Glutamatergic neuron (in vitro differentiated cells): ENCODE measurements at regions not wholly inside any gene's neighbourhood (a gene's known extent, or its start where the extent isn't known, plus 50 kb on each side); places are given as distances from the start of the nearest gene placed in this dataset.

Experiments used
- DNase-seq: peaks from one replicate; pipeline ENCODE4 v3.0.0; 2022
- H3K27ac Mint-ChIP-seq: one replicate; pipeline ENCODE4 v1.8.0; 2020; ENCODE audit warnings: mild to moderate bottlenecking, mixed read lengths, inconsistent platforms; ENCODE audit not compliant: unreplicated experiment
- H3K27me3 Mint-ChIP-seq: one replicate; pipeline ENCODE4 v1.8.0; 2020; ENCODE audit warnings: mild to moderate bottlenecking, moderate library complexity, mixed read lengths, inconsistent platforms; ENCODE audit not compliant: unreplicated experiment
- H3K36me3 Mint-ChIP-seq: one replicate; pipeline ENCODE4 v1.8.0; 2020; ENCODE audit warnings: mild to moderate bottlenecking, mixed read lengths, inconsistent platforms; ENCODE audit not compliant: unreplicated experiment
- H3K4me1 Mint-ChIP-seq: one replicate; pipeline ENCODE4 v1.8.0; 2020; ENCODE audit warnings: mild to moderate bottlenecking, low read depth, mixed read lengths, inconsistent platforms; ENCODE audit not compliant: unreplicated experiment
- H3K4me3 Mint-ChIP-seq: one replicate; pipeline ENCODE4 v1.8.0; 2020; ENCODE audit warnings: mild to moderate bottlenecking, mixed read lengths, inconsistent platforms; ENCODE audit not compliant: unreplicated experiment
- H3K9me3 Mint-ChIP-seq: one replicate; pipeline ENCODE4 v1.8.0; 2020; ENCODE audit warnings: mild to moderate bottlenecking, moderate library complexity, mixed read lengths, inconsistent platforms; ENCODE audit not compliant: unreplicated experiment
- TF ChIP-seq, protein P1 (sequence below): fragments of 200-600 bp; sonication (generic); IDR thresholded peaks from one replicate; pipeline ENCODE4 v1.5.0; 2021; ENCODE audit not compliant: partially characterized antibody, unreplicated experiment

DNA sequence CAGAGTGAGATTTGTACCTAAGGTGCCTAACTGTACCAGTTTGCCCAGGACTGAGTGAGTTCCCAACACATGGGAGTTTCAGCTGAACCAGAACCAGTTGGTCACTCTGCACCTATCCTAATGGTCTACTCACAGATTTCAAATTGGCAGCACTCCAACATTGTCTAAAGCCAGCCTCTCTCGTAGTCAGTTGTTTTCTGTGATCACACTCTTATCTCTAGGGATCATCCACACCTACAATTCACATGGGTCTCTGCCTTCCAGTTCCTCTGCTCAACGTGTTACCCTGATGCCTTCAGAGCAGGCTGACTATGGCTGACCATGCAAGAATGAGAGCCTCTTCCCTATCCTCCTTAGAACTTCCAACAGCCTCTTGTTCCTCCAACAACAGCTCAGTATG lies 624.8 kb downstream of the NTRK3 start:
- peaks cover 5% of the 10 kb centered on the region for H3K4me1 Mint-ChIP-seq
- H3K9me3 Mint-ChIP-seq, result no peaks in the 10 kb centered on the region

DNA sequence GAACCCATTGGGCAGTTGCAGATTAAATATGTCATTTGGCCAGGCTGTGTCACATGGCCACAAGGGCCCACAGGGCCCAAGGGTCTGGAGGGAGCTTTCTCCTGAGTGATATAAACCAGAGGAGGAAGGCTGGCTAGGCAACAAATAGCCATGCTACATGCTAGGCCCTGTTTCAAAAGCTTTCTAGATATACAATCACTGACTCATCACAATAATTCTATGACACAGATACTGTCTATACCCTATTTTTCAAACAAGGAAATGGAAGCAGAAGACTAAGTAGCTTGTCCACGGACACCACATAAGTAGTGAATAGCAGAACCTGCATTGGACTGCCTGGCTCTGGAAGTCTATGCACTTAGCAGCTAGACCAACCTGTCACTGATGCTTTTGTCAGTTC lies 625.4 kb downstream of the NTRK3 start:
- Mint-ChIP-seq H3K4me1 (peaks cover 10% of the 10 kb centered on the region), H3K27ac (no peak overlapping the region), H3K27me3 (peaks cover 3% of the 10 kb centered on the region), H3K36me3 (no peaks in the 10 kb centered on the region), H3K9me3 (no peaks in the 10 kb centered on the region), H3K4me3 (no peak overlapping the region)
- TF ChIP-seq, protein P1, sequence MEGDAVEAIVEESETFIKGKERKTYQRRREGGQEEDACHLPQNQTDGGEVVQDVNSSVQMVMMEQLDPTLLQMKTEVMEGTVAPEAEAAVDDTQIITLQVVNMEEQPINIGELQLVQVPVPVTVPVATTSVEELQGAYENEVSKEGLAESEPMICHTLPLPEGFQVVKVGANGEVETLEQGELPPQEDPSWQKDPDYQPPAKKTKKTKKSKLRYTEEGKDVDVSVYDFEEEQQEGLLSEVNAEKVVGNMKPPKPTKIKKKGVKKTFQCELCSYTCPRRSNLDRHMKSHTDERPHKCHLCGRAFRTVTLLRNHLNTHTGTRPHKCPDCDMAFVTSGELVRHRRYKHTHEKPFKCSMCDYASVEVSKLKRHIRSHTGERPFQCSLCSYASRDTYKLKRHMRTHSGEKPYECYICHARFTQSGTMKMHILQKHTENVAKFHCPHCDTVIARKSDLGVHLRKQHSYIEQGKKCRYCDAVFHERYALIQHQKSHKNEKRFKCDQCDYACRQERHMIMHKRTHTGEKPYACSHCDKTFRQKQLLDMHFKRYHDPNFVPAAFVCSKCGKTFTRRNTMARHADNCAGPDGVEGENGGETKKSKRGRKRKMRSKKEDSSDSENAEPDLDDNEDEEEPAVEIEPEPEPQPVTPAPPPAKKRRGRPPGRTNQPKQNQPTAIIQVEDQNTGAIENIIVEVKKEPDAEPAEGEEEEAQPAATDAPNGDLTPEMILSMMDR, result no peak
- no peak for DNase-seq

More for the DNA sequence above, 624.8 kb downstream of the NTRK3 start:
- Mint-ChIP-seq H3K36me3 (no peaks in the 10 kb centered on the region), H3K27ac (no peak overlapping the region), H3K27me3 (no peaks in the 10 kb centered on the region), H3K4me3 (no peak overlapping the region)
- TF ChIP-seq, protein P1, result no peak
- no peak for DNase-seq

DNA sequence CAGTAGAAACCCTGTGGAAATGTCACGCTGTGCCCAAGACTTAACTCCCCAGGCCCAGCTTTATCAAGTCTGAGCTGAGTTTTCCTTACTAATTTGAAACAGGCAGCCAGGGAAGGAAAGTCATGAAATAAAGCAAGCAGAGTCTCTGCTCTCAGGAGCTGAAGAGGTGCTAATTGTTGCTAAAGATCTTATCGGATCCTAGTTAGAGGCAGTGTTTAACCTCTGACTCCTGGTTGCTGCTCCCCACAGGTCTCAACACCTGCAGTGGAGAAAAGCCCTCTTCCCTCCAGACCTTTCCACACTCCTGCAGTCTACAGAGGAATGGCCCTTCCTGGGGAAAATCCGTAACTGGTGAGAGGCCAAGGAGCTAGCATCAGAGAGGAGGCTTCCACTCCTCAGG lies 628.2 kb downstream of the NTRK3 start:
- H3K27me3 Mint-ChIP-seq, result peaks cover 5% of the 10 kb centered on the region
- H3K4me1 Mint-ChIP-seq, result peaks cover 10% of the 10 kb centered on the region
- no peaks in the 10 kb centered on the region for H3K36me3 Mint-ChIP-seq

GRCh38 chr15:87626860-87627259 lies 629.7 kb downstream of the NTRK3 start:
- no peak for DNase-seq
- no peak overlapping the region for H3K27ac Mint-ChIP-seq
- no peaks in the 10 kb centered on the region for H3K36me3 Mint-ChIP-seq
- H3K4me1 Mint-ChIP-seq, result peaks cover 10% of the 10 kb centered on the region
- peaks cover 5% of the 10 kb centered on the region for H3K27me3 Mint-ChIP-seq
- H3K9me3 Mint-ChIP-seq, result no peaks in the 10 kb centered on the region
- TF ChIP-seq, protein P1, result no peak
- H3K4me3 Mint-ChIP-seq, result no peak overlapping the region

More for the DNA sequence above, 628.2 kb downstream of the NTRK3 start:
- TF ChIP-seq, protein P1, result no peak
- Mint-ChIP-seq H3K4me3 (no peak overlapping the region), H3K9me3 (no peaks in the 10 kb centered on the region), H3K27ac (no peak overlapping the region)
- no peak for DNase-seq

DNA sequence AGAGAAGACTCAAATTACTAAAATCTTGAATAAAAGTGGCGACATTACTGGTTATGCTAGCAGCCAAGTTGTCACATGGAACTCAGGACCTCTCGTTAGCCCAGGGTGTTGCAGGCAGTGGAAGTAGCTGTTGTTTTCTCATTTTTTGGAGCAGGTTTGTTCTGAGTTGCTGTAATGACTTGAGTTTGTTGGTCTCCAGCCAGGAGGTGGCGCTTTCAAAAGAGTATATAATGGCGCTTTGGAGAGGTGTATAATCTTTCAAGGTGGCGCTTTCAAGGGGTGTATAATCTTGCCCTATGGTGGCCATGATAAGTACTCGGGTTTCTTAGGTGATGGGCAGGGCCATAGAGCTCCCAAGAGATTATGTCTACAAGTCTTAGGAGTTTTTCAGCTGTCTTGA lies 632.7 kb downstream of the NTRK3 start:
- no peaks in the 10 kb centered on the region for H3K36me3 Mint-ChIP-seq
- TF ChIP-seq, protein P1, result no peak
- H3K4me1 Mint-ChIP-seq, result peaks cover 11% of the 10 kb centered on the region
- peaks cover 5% of the 10 kb centered on the region for H3K27me3 Mint-ChIP-seq
- no peak overlapping the region for H3K27ac Mint-ChIP-seq
- H3K4me3 Mint-ChIP-seq, result no peak overlapping the region
- no peak for DNase-seq
- no peaks in the 10 kb centered on the region for H3K9me3 Mint-ChIP-seq
